ENCODE measurements at regions not wholly inside any gene's neighbourhood (a gene's known extent, or its start where the extent isn't known, plus 50 kb on each side); places are given as distances from the start of the nearest gene placed in this dataset.

DNA sequence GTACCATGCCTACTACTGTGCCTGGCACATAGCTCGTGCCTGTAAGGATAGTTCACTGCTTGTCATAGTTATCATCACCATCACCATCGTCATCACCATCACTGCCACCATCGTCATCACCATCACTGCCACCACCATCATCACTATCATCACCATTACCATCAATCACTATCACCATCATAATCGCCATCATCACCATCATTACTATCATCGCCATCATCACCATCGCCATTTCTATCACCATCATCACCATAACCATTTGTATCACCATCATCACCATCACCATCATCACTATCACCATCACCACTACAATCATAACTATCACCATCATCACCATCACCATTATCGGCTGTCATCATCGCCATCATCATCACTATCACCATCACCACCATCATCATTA is 107.1 kb downstream of the TUBA3C start:
- intact Hi-C loops (cut with micrococcal nuclease), result no loop called here
- no peak overlapping the region for H3K56ac ChIP-seq (ENCODE audit: extremely low read depth, insufficient read depth, low read length)
- no peak overlapping the region for H4K8ac ChIP-seq (ENCODE audit: low read depth in 2 of 2, low read length in 2 of 2)
- 68% methylated on average over 7 of the region's 8 CpGs; no CpG with 5 or more reads in 1 of the 2 experiments for WGBS, 2 experiments (ENCODE audit: extremely low coverage in 2 of 2, insufficient read length in 1 of 2)
- H3K79me1 ChIP-seq (ENCODE audit: low read depth in 1 of 2, low read length in 2 of 2), result no peaks in the 10 kb centered on the region
- no peak overlapping the region for H3K4me3 ChIP-seq (ENCODE audit: insufficient read depth, low read depth, low read length)
- no peaks in the 10 kb centered on the region for H3K4me1 ChIP-seq (ENCODE audit: control insufficient read depth, insufficient read depth, low read length)
- CTCF ChIA-PET, result interaction anchor here (0.6 kb wide), 1 partner anchor 608 kb away, joined by 3 read pairs; no protein-coding TSS in a partner anchor
- H3K27me3 ChIP-seq (ENCODE audit: control insufficient read depth, insufficient read depth, low read length), result no peaks in the 10 kb centered on the region
- H2BK20ac ChIP-seq (ENCODE audit: low read depth, low read length), result no peak overlapping the region
- no peak overlapping the region for H2BK15ac ChIP-seq (ENCODE audit: low read depth, low read length)
- POLR2A ChIA-PET (ENCODE audit: unreplicated experiment), result no interaction called here
- TF ChIP-seq RCOR1 (IDR thresholded peaks at IDR 0.05; ENCODE audit: insufficient replicate concordance, low read length) (no peak), CTCF (conservative IDR thresholded peaks at IDR 0.05; ENCODE audit: low read depth, low read length) (no peak), MAZ (IDR thresholded peaks at IDR 0.05; ENCODE audit: borderline replicate concordance, low read depth, low read length) (no peak), NFE2L2 (IDR thresholded peaks at IDR 0.05; ENCODE audit: low read depth, low read length) (no peak), CHD1 (IDR thresholded peaks at IDR 0.05; ENCODE audit: low read depth, low read length) (no peak), USF2 (IDR thresholded peaks at IDR 0.05; ENCODE audit: low read depth, low read length) (no peak), POLR2A (IDR thresholded peaks at IDR 0.05; ENCODE audit: low read depth, low read length) (no peak), ELK1 (IDR thresholded peaks at IDR 0.05; ENCODE audit: borderline replicate concordance, low read depth, low read length) (no peak), MAFK (IDR thresholded peaks at IDR 0.05; ENCODE audit: low read depth, low read length) (no peak), RAD21 (IDR thresholded peaks at IDR 0.05; ENCODE audit: low read length) (no peak), MXI1 (IDR thresholded peaks at IDR 0.05; ENCODE audit: borderline replicate concordance, low read depth, low read length) (no peak), BHLHE40 (IDR thresholded peaks at IDR 0.05; ENCODE audit: low read depth, low read length) (no peak), RFX5 (IDR thresholded peaks at IDR 0.05; ENCODE audit: low read depth, low read length) (no peak), CEBPB (IDR thresholded peaks at IDR 0.05; ENCODE audit: low read depth, low read length) (no peak), SMC3 (IDR thresholded peaks at IDR 0.05; ENCODE audit: low read depth, low read length) (no peak), FOS (IDR thresholded peaks at IDR 0.05; ENCODE audit: low read depth, low read length) (no peak)
- dilution Hi-C loops (cut with HindIII; ENCODE audit: low sequenced_read_pairs, unreplicated experiment), result no loop called here
- no TSS peak for BruUV-seq (replicated peaks)
- in situ Hi-C loops (cut with MboI; ENCODE audit: low sequenced_read_pairs), result no loop called here
- ATAC-seq (ENCODE audit: low read depth) (no peak), DNase-seq (no peak)
- H4K20me1 ChIP-seq (ENCODE audit: insufficient read depth, low read length), result no peaks in the 10 kb centered on the region
- no peak overlapping the region for H2BK5ac ChIP-seq (ENCODE audit: low read depth, low read length, poor library complexity, severe bottlenecking)
- no peak overlapping the region for H2AK5ac ChIP-seq (ENCODE audit: low read depth, low read length)
- no peak overlapping the region for H3K23ac ChIP-seq (ENCODE audit: low read depth, low read length)
- no peak overlapping the region for H4K91ac ChIP-seq (ENCODE audit: insufficient read depth, low read depth, low read length)
- H4K5ac ChIP-seq (ENCODE audit: low read depth, low read length), result no peak overlapping the region
- no peaks in the 10 kb centered on the region for H3K9me1 ChIP-seq (ENCODE audit: insufficient read depth, low read length)
- H3K14ac ChIP-seq (replicated peaks; ENCODE audit: low read depth, low read length), result no peak overlapping the region
- no peaks in the 10 kb centered on the region for H3K36me3 ChIP-seq (ENCODE audit: control insufficient read depth, insufficient read depth, low read length)
- H3K4me2 ChIP-seq (ENCODE audit: low read depth, low read length), result no peak overlapping the region
- peaks cover 33% of the 10 kb centered on the region for H3K9me3 ChIP-seq (ENCODE audit: control insufficient read depth, insufficient read depth, low read length)
- H2BK120ac ChIP-seq (ENCODE audit: low read depth, low read length), result no peak overlapping the region
- H3K9ac ChIP-seq (ENCODE audit: low read depth, low read length), result no peak overlapping the region
- H2AFZ ChIP-seq (replicated peaks; ENCODE audit: low read length, poor library complexity), result no peak overlapping the region
- H3K27ac ChIP-seq (ENCODE audit: insufficient read depth, low read length), result no peak overlapping the region
- no peak overlapping the region for H3K4ac ChIP-seq (ENCODE audit: low read depth, low read length)
- H2AK9ac ChIP-seq (replicated peaks; ENCODE audit: low read depth, low read length, poor library complexity), result no peak overlapping the region
- H3K18ac ChIP-seq (ENCODE audit: low read depth, low read length), result no peak overlapping the region
